PC-9 (cell line): ENCODE measurements at regions not wholly inside any gene's neighbourhood (a gene's known extent, or its start where the extent isn't known, plus 50 kb on each side); places are given as distances from the start of the nearest gene placed in this dataset.

Experiments used
- CTCF ChIP-seq: fragments of 200-600 bp; sonication (generic); conservative IDR thresholded peaks from 2 replicates; pipeline ENCODE4 v1.6.1; 2017; ENCODE audit warnings: mixed run types, antibody characterized with exemption, mild to moderate bottlenecking, moderate library complexity
- EZH2 ChIP-seq: fragments of 200-600 bp; sonication (generic); IDR thresholded peaks from 2 replicates; pipeline ENCODE4 v1.8.0; 2017; ENCODE audit warnings: antibody characterized with exemption, low read depth

DNA sequence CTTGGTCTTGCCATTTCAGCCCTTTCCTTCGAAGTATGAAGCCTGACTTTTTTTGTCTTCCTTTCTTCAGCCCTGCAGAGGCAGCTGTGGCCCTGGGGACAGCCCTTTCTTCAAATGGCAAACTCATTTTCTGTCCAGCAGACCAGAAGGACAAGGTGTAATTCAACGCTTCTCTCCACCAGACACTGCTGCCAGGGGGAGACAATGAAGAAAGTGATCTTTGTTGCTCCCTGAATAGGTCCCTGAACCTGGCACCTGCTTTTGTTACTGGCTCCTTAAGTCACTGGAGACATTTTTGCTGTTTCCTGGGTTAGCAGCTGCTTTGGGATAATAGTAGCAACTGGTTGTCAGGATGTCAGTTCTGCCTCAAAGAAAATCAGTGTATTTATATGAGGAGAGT is 50.8 kb upstream of the MACF1 start:
- TF ChIP-seq CTCF (no peak), EZH2 (no peak)
